SK-N-SH (cell line): ENCODE measurements at regions not wholly inside any gene's neighbourhood (a gene's known extent, or its start where the extent isn't known, plus 50 kb on each side); places are given as distances from the start of the nearest gene placed in this dataset.

Experiments
- CTCF ChIA-PET: fragments of 300-600, 350-600 bp; formaldehyde crosslinking; extraction: SDS; loops from one replicate; lab custom pipeline; 2021; lab: Yijun Ruan, JAX
- POLR2A ChIA-PET: fragments of 350-600 bp; sonication (Branson Sonifier 250); formaldehyde crosslinking; extraction: SDS; loops from one replicate; lab custom pipeline; 2020; ENCODE audit warnings: antibody characterized with exemption, inconsistent platforms; lab: Yijun Ruan, JAX
- DNase-seq: peaks from one replicate; pipeline ENCODE4 v3.0.0; 2012
- H2AFZ ChIP-seq: fragments of 200-600 bp; sonication (generic); 2 replicates; pipeline ENCODE4 v1.8.1; 2016; ENCODE audit warnings: antibody characterized with exemption, mild to moderate bottlenecking, low read depth
- H3F3A ChIP-seq: fragments of 200-600 bp; sonication (generic); replicated peaks from 2 replicates; pipeline ENCODE3; 2016; ENCODE audit warnings: antibody characterized with exemption, mild to moderate bottlenecking; ENCODE audit not compliant: insufficient read depth
- H3K27ac ChIP-seq, 2 experiments: fragments of 200-500 bp in 1 of 2; fragments of 200-600 bp in 1 of 2; sonication (Bioruptor generic) in 1 of 2; sonication (generic), shearing (Covaris generic) in 1 of 2; 2 replicates each; pipeline versions ENCODE4 v1.5.1 to v1.6.1; 2014 to 2016; ENCODE audit warnings: low read depth in 2 of 2, inconsistent platforms in 1 of 2, low read length in 1 of 2, mild to moderate bottlenecking in 1 of 2, mixed read lengths in 1 of 2
- H3K27me3 ChIP-seq: fragments of 200-600 bp; sonication (generic), shearing (Covaris generic); 2 replicates; pipeline ENCODE4 v1.6.1; 2016; ENCODE audit warnings: mixed run types; ENCODE audit not compliant: insufficient read depth
- H3K36me3 ChIP-seq, 2 experiments: fragments of 200-500 bp in 1 of 2; fragments of 200-600 bp in 1 of 2; sonication (Bioruptor generic) in 1 of 2; sonication (generic) in 1 of 2; replicated peaks in 1 of 2; 2 replicates each; pipeline versions ENCODE3 to v1.5.1; 2014 to 2016; ENCODE audit warnings: low read length in 1 of 2, mild to moderate bottlenecking in 1 of 2; ENCODE audit not compliant: insufficient read depth in 2 of 2, control insufficient read depth in 1 of 2
- H3K4me1 ChIP-seq, 2 experiments: fragments of 200-500 bp in 1 of 2; fragments of 200-600 bp in 1 of 2; sonication (Bioruptor generic) in 1 of 2; sonication (generic), shearing (Covaris generic) in 1 of 2; 2 replicates each; pipeline versions ENCODE4 v1.5.1 to v1.6.1; 2014 to 2016; ENCODE audit warnings: low read depth in 1 of 2, low read length in 1 of 2, mixed run types in 1 of 2; ENCODE audit not compliant: insufficient read depth in 2 of 2, control insufficient read depth in 1 of 2
- H3K4me2 ChIP-seq: fragments of 200-600 bp; sonication (generic), shearing (Covaris generic); 2 replicates; pipeline ENCODE4 v1.6.1; 2017; ENCODE audit warnings: mixed run types
- H3K4me3 ChIP-seq, 2 experiments: fragments of 200-500 bp in 1 of 2; fragments of 200-600 bp in 1 of 2; sonication (Bioruptor generic) in 1 of 2; sonication (generic), shearing (Covaris generic) in 1 of 2; 2 replicates each; pipeline versions ENCODE4 v1.5.1 to v1.8.1; 2014 to 2016; ENCODE audit warnings: low read depth in 2 of 2, inconsistent platforms in 1 of 2, low read length in 1 of 2, mild to moderate bottlenecking in 1 of 2, mixed read lengths in 1 of 2, moderate library complexity in 1 of 2
- H3K79me2 ChIP-seq: fragments of 200-600 bp; sonication (generic); 2 replicates; pipeline ENCODE4 v1.8.1; 2017; ENCODE audit warnings: mild to moderate bottlenecking; ENCODE audit not compliant: insufficient read depth
- H3K9ac ChIP-seq: fragments of 200-600 bp; sonication (generic); 2 replicates; pipeline ENCODE4 v1.6.1; 2017; ENCODE audit warnings: mixed run types
- H3K9me2 ChIP-seq: fragments of 200-600 bp; sonication (generic); 2 replicates; pipeline ENCODE4 v1.6.1; 2017; ENCODE audit warnings: mixed run types
- H3K9me3 ChIP-seq: fragments of 200-600 bp; sonication (generic); 2 replicates; pipeline ENCODE4 v1.6.1; 2017; ENCODE audit warnings: mixed run types, mild to moderate bottlenecking, moderate library complexity
- H4K20me1 ChIP-seq: fragments of 200-600 bp; sonication (generic); 2 replicates; pipeline ENCODE4 v1.6.1; 2017; ENCODE audit warnings: mild to moderate bottlenecking, mixed run types; ENCODE audit not compliant: insufficient read depth
- CHD2 ChIP-seq: fragments of 150-350 bp; IDR thresholded peaks from 2 replicates; pipeline ENCODE4 v1.6.1; 2018; ENCODE audit warnings: low read length; ENCODE audit not compliant: partially characterized antibody
- CTCF ChIP-seq: fragments of 200-600 bp; sonication (generic); IDR thresholded peaks from 2 replicates; pipeline ENCODE4 v1.6.1; 2017; ENCODE audit warnings: antibody characterized with exemption, mild to moderate bottlenecking, moderate library complexity
- ELF1 ChIP-seq: IDR thresholded peaks from 2 replicates; pipeline ENCODE4 v1.4.0; 2012
- EP300 ChIP-seq, 2 experiments: IDR thresholded peaks; 2 replicates each; pipeline versions ENCODE4 v1.4.0 to v1.6.1; 2012; ENCODE audit warnings: borderline replicate concordance in 1 of 2, low read depth in 1 of 2, low read length in 1 of 2
- EZH2phosphoT487 ChIP-seq: fragments of 200-600 bp; sonication (generic); IDR thresholded peaks from 2 replicates; pipeline ENCODE4 v1.6.1; 2017; ENCODE audit warnings: low read depth, mixed run types, mild to moderate bottlenecking, antibody characterized with exemption, moderate library complexity, borderline replicate concordance
- FOXM1 ChIP-seq: IDR thresholded peaks from 2 replicates; pipeline ENCODE4 v1.4.0; 2012; ENCODE audit warnings: low read depth, mild to moderate bottlenecking
- GABPA ChIP-seq: IDR thresholded peaks from 2 replicates; pipeline ENCODE4 v1.4.0; 2012; ENCODE audit warnings: low read depth, mild to moderate bottlenecking
- GATA2 ChIP-seq: sonication (generic); formaldehyde crosslinking; IDR thresholded peaks from 2 replicates; pipeline ENCODE4 v1.5.0; 2020; ENCODE audit warnings: mild to moderate bottlenecking, missing genetic modification reagents
- MEF2A ChIP-seq: IDR thresholded peaks from 2 replicates; pipeline ENCODE4 v1.4.0; 2012; ENCODE audit warnings: low read depth, borderline replicate concordance
- POLR2AphosphoS5 ChIP-seq: IDR thresholded peaks from 2 replicates; pipeline ENCODE4 v1.6.1; 2012; ENCODE audit warnings: low read depth, low read length
- RAD21 ChIP-seq: IDR thresholded peaks from 2 replicates; pipeline ENCODE4 v1.6.1; 2012; ENCODE audit warnings: mild to moderate bottlenecking, low read length
- RFX5 ChIP-seq: IDR thresholded peaks from 2 replicates; pipeline ENCODE4 v1.6.1; 2012; ENCODE audit warnings: mild to moderate bottlenecking, improper control_type of control experiment, low read length
- RXRA ChIP-seq: IDR thresholded peaks from 2 replicates; pipeline ENCODE4 v1.4.0; 2012; ENCODE audit warnings: low read depth, mild to moderate bottlenecking, borderline replicate concordance
- SIN3A ChIP-seq: IDR thresholded peaks from 2 replicates; pipeline ENCODE4 v1.6.1; 2012; ENCODE audit warnings: low read depth, mild to moderate bottlenecking, low read length, moderate library complexity, borderline replicate concordance
- SMC3 ChIP-seq: IDR thresholded peaks from 2 replicates; pipeline ENCODE4 v1.6.1; 2012; ENCODE audit warnings: low read depth, low read length, improper control_type of control experiment
- TAF1 ChIP-seq: IDR thresholded peaks from 2 replicates; pipeline ENCODE4 v1.6.1; 2012; ENCODE audit warnings: low read depth, mild to moderate bottlenecking, low read length, moderate library complexity, borderline replicate concordance
- TEAD4 ChIP-seq: IDR thresholded peaks from 2 replicates; pipeline ENCODE4 v1.4.0; 2012; ENCODE audit warnings: mild to moderate bottlenecking, borderline replicate concordance; ENCODE audit not compliant: insufficient read depth
- ZBTB33 ChIP-seq: IDR thresholded peaks from 2 replicates; pipeline ENCODE4 v1.4.0; 2012; ENCODE audit warnings: low read depth, borderline replicate concordance
- WGBS: methylation state at CpG from one replicate; pipeline ENCODE4 v1.1.6; 2017; ENCODE audit warnings: low lambda C conversion rate; 5-methylcytosine and 5-hydroxymethylcytosine counted together
- TF ChIP-seq, protein P1 (sequence below): fragments of 150-350 bp; IDR thresholded peaks from 2 replicates; pipeline ENCODE4 v1.6.1; 2017; ENCODE audit warnings: antibody characterized with exemption, low read length, low read depth, borderline replicate concordance
- TF ChIP-seq, protein P2 (sequence below): IDR thresholded peaks from 2 replicates; pipeline ENCODE4; 2012

GRCh38 chr14:84959851-84960520 lies 570.0 kb upstream of the FLRT2 start (continued):
- TF ChIP-seq RFX5: no peak
- no peak for TF ChIP-seq EZH2phosphoT487
- no peak for TF ChIP-seq EP300 (IDR thresholded peaks at IDR 0.05; ENCODE audit: borderline replicate concordance in 1 of 2, low read depth in 1 of 2, low read length in 1 of 2)
- TF ChIP-seq CTCF: no peak
- TF ChIP-seq TAF1: no peak

DNA sequence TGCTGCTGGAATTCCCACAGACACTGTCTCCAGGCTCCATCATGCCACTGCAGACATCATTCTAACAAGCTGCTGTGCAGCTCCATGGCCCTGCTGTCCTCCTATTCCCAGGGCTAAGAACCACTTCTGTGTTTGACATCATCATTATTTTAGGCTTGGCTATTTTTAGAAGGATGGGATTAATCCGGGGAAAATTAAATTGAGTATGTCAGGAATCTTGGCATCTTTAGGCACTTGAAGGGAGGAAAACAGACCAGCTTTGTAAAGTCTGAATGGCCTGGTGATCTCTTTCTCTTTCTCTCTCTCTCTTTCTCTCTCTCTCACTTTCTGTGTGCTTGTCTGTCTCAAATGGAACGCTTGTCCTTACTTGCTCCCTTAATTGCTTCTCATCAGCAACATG lies 568.3 kb upstream of the FLRT2 start:
- Histone ChIP-seq H3F3A (no peaks in the 10 kb centered on the region), H3K36me3 (no peaks in the 10 kb centered on the region), H3K9me2 (no peaks in the 10 kb centered on the region), H3K79me2 (no peaks in the 10 kb centered on the region), H3K4me3 (no peak overlapping the region), H3K9me3 (no peaks in the 10 kb centered on the region), H3K9ac (no peak overlapping the region)
- POLR2A ChIA-PET: no interaction called here
- WGBS: 4% methylated on average over 2 of the region's 2 CpGs
- DNase-seq: no peak
- CTCF ChIA-PET: no interaction called here
- no peak for TF ChIP-seq FOXM1
- no peak for TF ChIP-seq GABPA
- no peak for TF ChIP-seq SIN3A
- TF ChIP-seq CHD2: no peak
- TF ChIP-seq ZBTB33: no peak
- no peak for TF ChIP-seq SMC3
- TF ChIP-seq CTCF: no peak
- TF ChIP-seq MEF2A: no peak
- no peak for TF ChIP-seq POLR2AphosphoS5
- TF ChIP-seq RAD21: no peak
- TF ChIP-seq RFX5: no peak
- TF ChIP-seq ELF1: no peak
- no peak for TF ChIP-seq EP300 (IDR thresholded peaks at IDR 0.05; ENCODE audit: borderline replicate concordance in 1 of 2, low read depth in 1 of 2, low read length in 1 of 2)
- no peak for TF ChIP-seq RXRA
- TF ChIP-seq, protein P1, sequence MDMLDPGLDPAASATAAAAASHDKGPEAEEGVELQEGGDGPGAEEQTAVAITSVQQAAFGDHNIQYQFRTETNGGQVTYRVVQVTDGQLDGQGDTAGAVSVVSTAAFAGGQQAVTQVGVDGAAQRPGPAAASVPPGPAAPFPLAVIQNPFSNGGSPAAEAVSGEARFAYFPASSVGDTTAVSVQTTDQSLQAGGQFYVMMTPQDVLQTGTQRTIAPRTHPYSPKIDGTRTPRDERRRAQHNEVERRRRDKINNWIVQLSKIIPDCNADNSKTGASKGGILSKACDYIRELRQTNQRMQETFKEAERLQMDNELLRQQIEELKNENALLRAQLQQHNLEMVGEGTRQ: no peak
- TF ChIP-seq TAF1: no peak
- no peak for TF ChIP-seq TEAD4
- TF ChIP-seq GATA2: no peak
- TF ChIP-seq, protein P2, sequence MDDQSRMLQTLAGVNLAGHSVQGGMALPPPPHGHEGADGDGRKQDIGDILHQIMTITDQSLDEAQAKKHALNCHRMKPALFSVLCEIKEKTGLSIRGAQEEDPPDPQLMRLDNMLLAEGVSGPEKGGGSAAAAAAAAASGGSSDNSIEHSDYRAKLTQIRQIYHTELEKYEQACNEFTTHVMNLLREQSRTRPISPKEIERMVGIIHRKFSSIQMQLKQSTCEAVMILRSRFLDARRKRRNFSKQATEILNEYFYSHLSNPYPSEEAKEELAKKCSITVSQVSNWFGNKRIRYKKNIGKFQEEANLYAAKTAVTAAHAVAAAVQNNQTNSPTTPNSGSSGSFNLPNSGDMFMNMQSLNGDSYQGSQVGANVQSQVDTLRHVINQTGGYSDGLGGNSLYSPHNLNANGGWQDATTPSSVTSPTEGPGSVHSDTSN: no peak
- TF ChIP-seq, all 33 proteins: peak for 0
- H3K4me1 ChIP-seq: no peaks in the 10 kb centered on the region
- no peak overlapping the region for H2AFZ ChIP-seq
- H3K27ac ChIP-seq: no peak overlapping the region
- H4K20me1 ChIP-seq: no peaks in the 10 kb centered on the region
- no peaks in the 10 kb centered on the region for H3K27me3 ChIP-seq
- H3K4me2 ChIP-seq: no peak overlapping the region; the same call in 1 of the 2 replicates
